ENCODE measurements at regions not wholly inside any gene's neighbourhood (a gene's known extent, or its start where the extent isn't known, plus 50 kb on each side); places are given as distances from the start of the nearest gene placed in this dataset.

- no peak for DNase-seq (ENCODE audit: low spot score)
- H3K27me3 Mint-ChIP-seq (ENCODE audit: low read depth): peaks cover 29% of the 10 kb centered on the region
- no peak overlapping the region for H3K27ac Mint-ChIP-seq (ENCODE audit: unreplicated experiment)
- H3K36me3 Mint-ChIP-seq (ENCODE audit: low read depth): no peaks in the 10 kb centered on the region
- TF ChIP-seq CTCF (IDR thresholded peaks at IDR 0.05): no peak
- no peak overlapping the region for H3K4me3 Mint-ChIP-seq (ENCODE audit: unreplicated experiment)
- peaks cover 7% of the 10 kb centered on the region for H3K9me3 Mint-ChIP-seq (ENCODE audit: low read depth)
- no peaks in the 10 kb centered on the region for H3K4me1 Mint-ChIP-seq (ENCODE audit: low read depth)
These were observed 100.8 kb downstream of the TRIM29 start for GRCh38 chr11:120037111-120037510.

DNA sequence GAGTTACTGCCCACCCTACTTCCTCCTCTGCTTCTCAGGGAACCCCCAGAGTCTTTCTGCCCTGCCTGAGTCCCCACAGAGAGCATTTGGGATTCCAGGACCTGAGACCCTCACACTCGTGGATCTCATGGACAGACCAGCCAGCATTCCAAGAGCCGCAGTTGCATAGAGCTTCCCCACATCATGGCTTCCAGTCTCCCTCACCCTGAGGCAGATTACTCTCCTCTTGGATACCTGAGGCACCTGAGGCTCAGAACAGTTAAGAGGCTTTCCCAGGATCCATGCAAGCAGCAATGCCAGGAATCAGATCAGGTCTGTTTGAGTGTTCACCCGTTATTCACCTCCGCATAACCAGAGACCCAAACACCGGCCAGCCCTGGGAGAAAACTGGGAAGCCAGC is 102.2 kb downstream of the TRIM29 start:
- Mint-ChIP-seq H3K4me3 (ENCODE audit: unreplicated experiment) (no peak overlapping the region), H3K9me3 (ENCODE audit: low read depth) (peaks cover 7% of the 10 kb centered on the region), H3K27me3 (ENCODE audit: low read depth) (peaks cover 26% of the 10 kb centered on the region), H3K4me1 (ENCODE audit: low read depth) (no peaks in the 10 kb centered on the region), H3K36me3 (ENCODE audit: low read depth) (no peaks in the 10 kb centered on the region), H3K27ac (ENCODE audit: unreplicated experiment) (no peak overlapping the region)
- DNase-seq (ENCODE audit: low spot score): no peak
- no peak for TF ChIP-seq CTCF (IDR thresholded peaks at IDR 0.05)

DNA sequence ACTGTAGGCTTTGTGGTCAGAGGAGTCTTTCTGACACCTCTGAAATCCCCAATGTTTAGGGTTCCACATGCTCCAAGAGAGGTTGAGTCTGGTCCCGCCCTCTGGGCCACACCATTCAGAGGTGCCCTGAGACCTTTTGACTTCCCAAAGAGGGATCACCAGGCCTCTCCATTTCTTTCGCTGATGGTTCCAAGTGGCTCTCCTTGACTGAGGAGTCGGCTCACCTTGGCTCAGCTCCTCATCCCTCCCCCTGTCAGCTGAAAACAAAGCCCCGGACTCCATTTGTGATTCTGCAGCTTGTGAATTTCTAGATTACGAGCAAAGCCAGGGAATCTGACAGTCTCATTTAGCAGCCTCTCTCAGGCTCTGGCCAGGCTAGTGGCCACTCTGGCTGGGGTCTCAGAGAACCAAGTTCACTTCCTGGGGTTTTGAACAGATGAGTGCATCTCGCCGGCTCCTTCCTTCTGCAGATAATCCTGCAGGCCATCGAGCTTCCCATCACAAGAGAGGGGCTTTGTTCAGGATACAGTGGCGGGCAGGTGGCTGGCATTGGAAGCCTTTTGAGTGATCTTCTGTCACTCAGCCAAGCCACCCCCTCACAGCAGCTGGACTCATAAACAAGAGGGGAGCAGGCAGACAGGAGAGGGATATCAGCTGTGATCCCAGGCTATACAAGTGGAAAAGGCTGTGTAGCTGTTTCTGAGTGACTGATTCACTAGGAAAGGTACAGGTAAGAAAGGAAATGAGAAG is 102.9 kb downstream of the TRIM29 start:
- Mint-ChIP-seq H3K27ac (ENCODE audit: unreplicated experiment) (no peak overlapping the region), H3K4me1 (ENCODE audit: low read depth) (no peaks in the 10 kb centered on the region), H3K27me3 (ENCODE audit: low read depth) (peaks cover 21% of the 10 kb centered on the region), H3K4me3 (ENCODE audit: unreplicated experiment) (no peak overlapping the region), H3K9me3 (ENCODE audit: low read depth) (peaks cover 7% of the 10 kb centered on the region), H3K36me3 (ENCODE audit: low read depth) (no peaks in the 10 kb centered on the region)
- DNase-seq (ENCODE audit: low spot score): no peak
- TF ChIP-seq CTCF (IDR thresholded peaks at IDR 0.05): no peak

- no peak for DNase-seq (ENCODE audit: low spot score)
- TF ChIP-seq CTCF (IDR thresholded peaks at IDR 0.05): no peak
- peaks cover 7% of the 10 kb centered on the region for H3K9me3 Mint-ChIP-seq (ENCODE audit: low read depth)
These were observed 103.6 kb downstream of the TRIM29 start for GRCh38 chr11:120034176-120034875.

GRCh38 chr11:120032766-120033390 is 105.0 kb downstream of the TRIM29 start:
- Mint-ChIP-seq H3K36me3 (ENCODE audit: low read depth) (no peaks in the 10 kb centered on the region), H3K9me3 (ENCODE audit: low read depth) (peaks cover 7% of the 10 kb centered on the region), H3K27ac (ENCODE audit: unreplicated experiment) (no peak overlapping the region), H3K27me3 (ENCODE audit: low read depth) (peaks cover 36% of the 10 kb centered on the region), H3K4me1 (ENCODE audit: low read depth) (no peaks in the 10 kb centered on the region), H3K4me3 (ENCODE audit: unreplicated experiment) (no peak overlapping the region)
- no peak for DNase-seq (ENCODE audit: low spot score)
- no peak for TF ChIP-seq CTCF (IDR thresholded peaks at IDR 0.05)

More at GRCh38 chr11:120034176-120034875, 103.6 kb downstream of the TRIM29 start:
- no peak overlapping the region for H3K27ac Mint-ChIP-seq (ENCODE audit: unreplicated experiment)
- H3K4me1 Mint-ChIP-seq (ENCODE audit: low read depth): no peaks in the 10 kb centered on the region
- H3K36me3 Mint-ChIP-seq (ENCODE audit: low read depth): no peaks in the 10 kb centered on the region
- peaks cover 24% of the 10 kb centered on the region for H3K27me3 Mint-ChIP-seq (ENCODE audit: low read depth)
- no peak overlapping the region for H3K4me3 Mint-ChIP-seq (ENCODE audit: unreplicated experiment)

Data from chondrocyte (in vitro differentiated cells).